CD4-positive, alpha-beta T cell treated with Interleukin-2 at 100 ng/mL for 4 hours (primary cell): ENCODE measurements at regions not wholly inside any gene's neighbourhood (a gene's known extent, or its start where the extent isn't known, plus 50 kb on each side); places are given as distances from the start of the nearest gene placed in this dataset.

ENCODE experiments used
- DNase-seq: peaks from one replicate; pipeline ENCODE4 v3.0.0-alpha.2; 2020; ENCODE audit warnings: low spot score

- no peak for DNase-seq
These were observed 51.7 kb upstream of the RTL1 start for GRCh38 chr14:100955201-100955600.

GRCh38 chr14:100962494-100962893 lies 59.0 kb upstream of the RTL1 start:
- DNase-seq, result no peak

DNA sequence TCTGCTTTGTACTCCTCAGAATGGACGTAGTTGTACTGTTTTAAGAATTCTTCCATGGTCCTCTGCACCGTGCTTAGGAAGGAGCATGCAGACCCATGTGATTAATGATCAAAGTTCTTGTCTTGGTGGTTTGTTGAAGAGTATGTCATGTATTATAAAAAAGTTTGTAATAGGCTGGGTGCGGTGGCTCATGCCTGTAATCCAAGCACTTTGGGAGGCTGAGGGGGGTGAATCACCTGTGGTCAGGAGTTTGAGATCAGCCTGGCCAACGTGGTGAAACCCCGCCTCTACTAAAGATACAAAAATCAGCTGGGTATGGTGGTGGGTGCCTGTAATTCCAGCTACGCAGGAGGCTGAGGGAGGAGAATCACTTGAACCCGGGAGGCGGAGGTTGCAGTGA lies 61.8 kb upstream of the RTL1 start:
- no peak for DNase-seq

DNA sequence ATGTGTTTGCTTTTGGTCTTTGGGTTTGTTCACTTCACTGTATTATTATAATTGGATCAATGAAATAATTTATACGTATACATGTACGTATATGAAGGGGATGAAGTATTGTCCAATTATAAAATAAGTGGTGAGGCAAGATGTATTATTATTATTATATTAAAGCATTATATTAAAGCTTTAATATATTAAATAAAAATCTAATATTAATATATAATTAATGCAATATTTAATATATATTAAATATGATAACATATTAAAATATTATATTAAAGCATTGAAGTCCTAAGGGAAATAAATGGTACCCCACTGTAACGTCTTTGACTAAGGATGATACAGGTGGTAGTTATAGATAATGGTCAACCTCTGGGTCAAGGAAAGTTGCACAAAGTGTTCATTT lies 63.7 kb upstream of the RTL1 start:
- DNase-seq, result no peak

- no peak for DNase-seq
These were observed 64.4 kb upstream of the RTL1 start for GRCh38 chr14:100967930-100968329.

- DNase-seq, result no peak
These were observed 68.8 kb upstream of the RTL1 start for GRCh38 chr14:100972118-100972897.

GRCh38 chr14:100975671-100976070 lies 72.1 kb upstream of the RTL1 start:
- DNase-seq, result no peak

DNA sequence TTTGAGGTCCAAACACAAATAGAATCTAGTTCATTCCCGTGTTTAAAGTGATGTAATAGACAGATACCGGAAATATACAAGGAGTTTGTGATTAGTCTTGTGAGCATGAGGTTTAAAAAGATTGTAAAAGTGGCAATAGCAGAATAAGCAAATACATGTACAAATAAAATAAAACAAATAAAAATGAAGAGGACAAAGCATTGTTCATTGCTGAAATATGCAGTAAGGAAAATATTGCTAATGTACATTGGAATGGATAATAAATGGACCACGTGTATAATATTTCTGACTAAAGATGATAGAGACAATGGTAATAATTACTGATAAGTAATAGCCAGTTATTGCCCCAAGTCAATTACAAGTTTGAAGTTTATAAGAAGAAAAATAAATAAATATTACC lies 75.6 kb upstream of the RTL1 start:
- DNase-seq, result no peak

- no peak for DNase-seq
These were observed 76.3 kb upstream of the RTL1 start for GRCh38 chr14:100979780-100980179.

DNA sequence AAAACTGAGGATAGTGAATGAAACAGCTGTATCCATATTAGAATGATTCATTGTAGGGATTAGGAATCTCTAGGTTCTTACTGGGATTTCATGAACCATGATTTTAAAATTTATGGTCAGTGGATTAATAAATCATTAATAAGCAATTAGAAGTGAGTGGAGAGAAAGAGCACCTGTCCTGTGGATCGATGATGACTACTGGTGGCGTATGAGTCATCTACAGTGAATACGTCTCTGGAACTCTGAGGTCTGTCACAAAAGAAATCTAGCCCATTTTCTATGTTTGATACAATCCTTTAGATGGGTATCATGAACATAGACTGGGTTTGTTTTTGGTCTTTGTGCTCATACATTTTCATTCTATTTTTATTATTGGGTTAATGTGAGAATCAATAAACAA lies 77.3 kb upstream of the RTL1 start:
- no peak for DNase-seq

DNA sequence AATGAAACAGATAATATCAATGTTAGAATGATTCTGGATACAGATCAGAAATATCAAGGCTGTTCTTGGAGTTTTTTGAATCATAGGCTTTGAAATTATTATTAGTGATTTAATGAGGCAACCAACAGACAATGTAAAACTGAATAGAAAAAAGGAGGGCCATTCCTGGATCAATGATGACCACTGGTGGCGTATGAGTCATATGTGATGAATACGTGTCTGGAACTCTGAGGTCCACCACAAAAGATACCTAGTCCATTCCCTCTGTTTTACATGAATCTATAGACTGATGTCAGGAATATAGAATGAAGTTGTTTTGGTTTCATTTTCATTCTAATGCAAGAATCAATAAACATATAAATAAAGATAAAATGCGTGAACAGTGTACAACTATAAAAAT lies 78.3 kb upstream of the RTL1 start:
- no peak for DNase-seq

GRCh38 chr14:100982353-100982752 lies 78.8 kb upstream of the RTL1 start:
- no peak for DNase-seq

- DNase-seq, result no peak
These were observed 79.2 kb upstream of the RTL1 start for GRCh38 chr14:100982762-100983161.

DNA sequence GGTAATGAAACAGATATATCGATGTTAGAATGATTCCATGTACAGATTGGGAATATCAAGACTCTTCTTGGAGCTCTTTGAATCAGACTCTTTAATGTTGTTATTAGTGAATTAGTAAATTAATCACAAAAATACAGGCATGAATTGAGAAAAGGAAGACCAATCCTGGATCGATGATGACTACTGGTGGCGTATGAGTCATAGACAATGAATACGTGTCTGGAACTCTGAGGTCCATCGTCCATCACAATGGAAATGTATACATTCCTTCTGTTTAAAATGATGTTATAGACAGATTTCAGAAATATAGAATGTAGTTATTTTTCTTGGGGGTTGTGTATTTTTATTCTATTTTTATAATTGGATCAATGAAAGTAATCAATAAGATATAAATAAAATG lies 80.2 kb upstream of the RTL1 start:
- no peak for DNase-seq

- DNase-seq, result no peak
These were observed 84.5 kb upstream of the RTL1 start for GRCh38 chr14:100988011-100988410.

GRCh38 chr14:100988411-100988900 lies 84.9 kb upstream of the RTL1 start:
- no peak for DNase-seq

DNA sequence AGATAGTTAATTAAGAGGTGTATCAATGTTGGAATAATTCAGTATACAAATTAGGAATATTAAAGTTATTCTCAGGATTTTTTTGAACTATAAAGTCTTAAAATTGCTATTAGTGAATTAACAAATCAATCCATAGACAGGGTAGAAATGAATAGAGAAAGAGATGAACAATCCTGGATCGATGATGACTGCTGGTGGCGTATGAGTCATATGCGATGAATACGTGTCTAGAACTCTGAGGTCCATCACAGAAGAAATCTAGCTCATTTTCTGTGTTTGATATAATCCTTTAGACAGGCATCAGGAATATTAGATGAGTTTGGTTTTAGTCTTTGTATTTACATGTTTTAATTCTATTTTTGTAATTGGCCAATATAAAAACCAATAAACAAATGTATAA lies 85.4 kb upstream of the RTL1 start:
- DNase-seq, result no peak

GRCh38 chr14:100989924-100990323 lies 86.4 kb upstream of the RTL1 start:
- DNase-seq, result no peak

GRCh38 chr14:100994082-100994481 lies 90.6 kb upstream of the RTL1 start:
- DNase-seq, result no peak

- DNase-seq, result no peak
These were observed 91.3 kb upstream of the RTL1 start for GRCh38 chr14:100994756-100995330.

DNA sequence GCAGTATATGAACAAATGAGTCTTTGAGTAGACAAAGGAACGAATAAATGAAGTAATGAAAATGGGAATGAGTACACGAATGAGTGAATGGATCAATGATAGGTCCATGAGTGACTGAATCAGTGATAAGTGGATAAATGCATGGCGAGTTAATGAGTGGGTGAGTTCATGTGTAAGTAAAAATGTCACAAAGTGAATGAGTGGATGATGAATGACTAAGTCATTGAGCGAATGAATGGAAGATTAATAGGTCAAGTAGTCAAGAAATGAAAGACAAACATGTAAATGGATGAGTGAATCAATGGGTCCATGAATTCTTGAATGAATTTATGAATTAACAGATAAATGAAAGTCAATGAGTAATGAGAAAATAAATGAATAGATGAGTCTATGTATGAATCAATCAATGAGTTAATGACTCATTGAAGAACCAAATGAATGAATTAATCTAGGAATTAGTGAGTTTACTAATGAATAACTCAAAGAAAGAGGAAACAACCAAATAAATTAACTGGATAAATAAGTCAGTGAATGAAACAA lies 97.3 kb upstream of the RTL1 start:
- DNase-seq, result no peak

DNA sequence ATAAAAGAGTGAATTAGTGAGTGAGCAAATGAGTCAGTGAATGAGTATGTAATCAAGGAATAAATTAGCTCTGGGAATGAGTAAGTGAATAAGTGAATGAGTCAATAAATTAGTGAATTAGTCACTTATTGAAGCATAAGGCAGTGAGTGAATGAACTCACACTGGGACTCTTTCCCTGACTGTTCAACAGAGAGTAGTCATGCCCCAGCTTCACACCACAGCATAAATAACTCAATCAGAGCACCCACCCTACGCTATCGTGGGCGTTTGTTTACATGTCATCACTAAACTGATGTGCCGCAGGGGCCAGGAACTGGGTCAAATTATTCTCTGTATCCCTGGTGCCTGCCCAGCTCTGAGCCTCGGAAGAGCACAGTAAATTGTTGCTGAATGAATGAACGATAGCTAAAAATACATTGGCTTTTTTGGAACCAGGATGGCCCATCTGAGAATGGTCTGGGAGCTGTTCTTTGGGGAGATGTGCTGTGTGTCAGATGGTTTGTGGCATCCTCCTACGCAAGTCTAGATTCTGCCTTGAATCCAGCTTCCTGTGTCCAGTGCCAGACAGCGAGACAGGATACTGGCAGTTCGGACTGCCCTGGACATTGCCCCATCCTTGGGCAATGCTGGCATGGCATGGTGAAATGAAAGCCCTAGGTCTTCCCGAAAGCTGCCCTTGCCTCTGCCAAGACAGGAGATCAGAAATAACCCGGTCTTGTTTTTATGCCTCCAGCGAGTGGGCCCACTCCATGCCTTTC lies 98.0 kb upstream of the RTL1 start:
- DNase-seq, result no peak

GRCh38 chr14:101002738-101003137 lies 99.2 kb upstream of the RTL1 start:
- DNase-seq, result no peak
